PC-9 (cell line): ENCODE measurements at regions not wholly inside any gene's neighbourhood (a gene's known extent, or its start where the extent isn't known, plus 50 kb on each side); places are given as distances from the start of the nearest gene placed in this dataset.

Experiments
- CTCF ChIP-seq: fragments of 200-600 bp; sonication (generic); conservative IDR thresholded peaks from 2 replicates; pipeline ENCODE4 v1.6.1; 2017; ENCODE audit warnings: mixed run types, antibody characterized with exemption, mild to moderate bottlenecking, moderate library complexity
- EZH2 ChIP-seq: fragments of 200-600 bp; sonication (generic); IDR thresholded peaks from 2 replicates; pipeline ENCODE4 v1.8.0; 2017; ENCODE audit warnings: antibody characterized with exemption, low read depth

GRCh38 chr2:117656546-117656945, 157.9 kb upstream of the DDX18 start:
- TF ChIP-seq CTCF (no peak), EZH2 (no peak)
